GM21528 (cell line): ENCODE measurements at regions not wholly inside any gene's neighbourhood (a gene's known extent, or its start where the extent isn't known, plus 50 kb on each side); places are given as distances from the start of the nearest gene placed in this dataset.
"Not testable (repeated sequence)": the region's sequence is repeated elsewhere in the genome, so short reads cannot be mapped to it uniquely, and the experiment has no call there.

Source experiments
- ATAC-seq: cut with Tn5 transposase; IDR thresholded peaks from one replicate; pipeline ENCODE4 v1.9.1; 2021; ENCODE audit warnings: mild to moderate bottlenecking, moderate library complexity; ENCODE audit not compliant: unreplicated experiment, low FRiP score

DNA sequence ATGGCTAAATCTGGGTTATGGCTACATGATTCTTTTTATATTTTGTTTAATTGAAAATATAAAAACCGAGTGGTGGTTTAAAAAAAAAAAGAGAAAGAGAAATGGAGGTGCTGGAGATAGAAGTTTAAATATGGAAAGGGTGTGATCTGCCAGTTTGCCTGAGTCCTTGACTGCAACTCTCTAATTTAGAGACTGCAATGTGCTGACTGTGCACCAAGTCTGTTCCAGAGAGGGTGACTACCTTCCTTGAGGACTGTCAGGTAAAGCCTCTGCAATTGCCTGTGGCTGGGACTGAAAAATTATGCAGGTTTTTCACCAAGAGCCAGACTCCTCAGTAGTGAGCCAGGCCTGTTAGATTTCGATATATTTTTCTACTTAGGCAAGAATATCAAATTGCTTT, 1326.3 kb downstream of the BRINP3 start:
- ATAC-seq, result no peak

DNA sequence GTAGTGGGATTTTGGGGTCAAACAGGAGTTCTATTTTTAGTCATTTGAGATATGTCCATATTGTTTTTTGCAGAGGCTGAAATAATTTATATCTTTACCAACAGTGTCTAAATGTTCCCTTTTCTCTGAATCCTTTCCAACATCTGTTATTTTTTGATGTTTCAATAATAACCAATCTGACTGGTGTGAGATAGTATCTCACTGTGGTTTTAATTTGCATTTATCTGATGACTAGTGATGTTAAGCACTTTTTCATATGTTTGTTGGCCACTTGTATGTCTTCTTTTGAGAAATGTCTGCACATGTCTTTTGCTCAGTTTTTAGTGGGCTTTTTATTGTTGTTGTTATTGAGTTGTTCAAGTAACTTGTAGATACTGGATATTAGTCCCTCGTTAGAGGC, 1325.0 kb downstream of the BRINP3 start:
- no peak for ATAC-seq

DNA sequence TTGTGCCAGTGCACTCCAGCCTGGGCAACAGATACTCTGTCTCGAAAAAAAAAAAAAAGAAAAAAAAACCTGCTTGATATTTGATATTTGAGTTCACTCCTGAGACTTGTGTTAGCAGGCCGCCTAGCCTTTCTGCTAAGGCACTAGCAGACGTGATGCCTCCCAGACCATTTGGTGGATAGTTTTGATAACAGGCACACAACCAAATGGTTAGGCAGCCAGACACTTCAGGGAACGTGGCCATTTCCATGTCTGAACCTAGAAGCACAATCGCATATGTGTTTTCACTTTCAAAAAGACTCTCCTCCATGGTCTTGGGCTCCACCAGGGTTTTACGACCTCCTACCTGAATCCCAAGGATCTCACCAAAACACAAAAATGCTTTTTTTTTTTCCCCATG, 1319.5 kb downstream of the BRINP3 start:
- no peak for ATAC-seq

DNA sequence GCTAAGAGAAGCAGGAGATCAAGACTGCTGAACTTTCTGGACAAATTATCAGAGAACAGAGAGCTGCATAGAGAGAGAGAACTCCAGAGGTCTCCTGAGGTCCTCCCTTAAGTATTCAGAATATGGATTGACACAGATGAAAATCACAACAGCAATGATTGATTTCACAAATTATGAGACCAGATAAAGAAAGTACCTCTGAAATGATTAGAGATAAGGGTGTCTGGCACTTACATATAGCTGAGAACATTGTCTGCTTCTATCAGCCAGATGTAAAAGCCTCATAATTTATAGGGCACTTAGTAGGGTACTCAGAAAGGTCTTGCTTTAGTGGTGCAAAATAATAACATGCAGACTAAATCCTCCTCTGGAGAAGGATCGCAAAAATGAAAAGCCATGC, 1301.8 kb downstream of the BRINP3 start:
- ATAC-seq, result no peak

DNA sequence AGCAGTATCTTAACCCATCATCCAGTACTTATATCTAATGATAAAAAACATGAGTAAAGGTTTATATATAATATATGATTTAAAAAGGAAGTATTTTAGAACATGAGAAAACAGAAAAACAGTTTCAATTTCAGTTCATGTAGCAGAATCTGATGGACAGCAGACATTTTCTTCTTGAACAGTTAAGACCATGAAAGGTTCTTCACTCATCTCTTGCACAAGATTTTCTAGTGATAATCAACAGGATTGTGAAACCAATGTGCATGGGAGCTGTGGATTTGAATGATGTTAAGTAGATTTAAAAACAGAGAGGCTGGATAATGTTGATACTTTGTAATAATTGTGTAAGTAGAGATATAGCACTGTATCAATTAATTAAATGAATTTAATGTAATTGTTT, 1297.6 kb downstream of the BRINP3 start:
- no peak for ATAC-seq

DNA sequence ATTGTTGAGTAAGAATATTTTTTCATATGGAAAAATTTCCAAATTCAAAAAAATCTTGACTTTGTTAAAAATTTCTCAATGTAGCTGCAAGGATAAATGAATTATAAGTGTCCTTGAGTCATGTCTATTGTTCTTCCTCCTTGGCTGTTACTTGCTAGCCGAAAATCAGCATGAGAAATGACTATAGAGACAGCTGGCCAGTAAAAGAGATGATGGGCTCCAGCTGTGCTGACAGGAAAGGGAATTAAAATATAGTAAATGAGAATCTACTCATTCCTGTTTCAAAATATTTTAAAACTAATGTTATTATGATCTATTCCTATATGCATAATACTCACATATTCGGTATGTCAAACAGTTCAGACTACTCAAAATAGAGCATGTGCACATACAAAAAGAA, 1292.6 kb downstream of the BRINP3 start:
- ATAC-seq, result no peak

DNA sequence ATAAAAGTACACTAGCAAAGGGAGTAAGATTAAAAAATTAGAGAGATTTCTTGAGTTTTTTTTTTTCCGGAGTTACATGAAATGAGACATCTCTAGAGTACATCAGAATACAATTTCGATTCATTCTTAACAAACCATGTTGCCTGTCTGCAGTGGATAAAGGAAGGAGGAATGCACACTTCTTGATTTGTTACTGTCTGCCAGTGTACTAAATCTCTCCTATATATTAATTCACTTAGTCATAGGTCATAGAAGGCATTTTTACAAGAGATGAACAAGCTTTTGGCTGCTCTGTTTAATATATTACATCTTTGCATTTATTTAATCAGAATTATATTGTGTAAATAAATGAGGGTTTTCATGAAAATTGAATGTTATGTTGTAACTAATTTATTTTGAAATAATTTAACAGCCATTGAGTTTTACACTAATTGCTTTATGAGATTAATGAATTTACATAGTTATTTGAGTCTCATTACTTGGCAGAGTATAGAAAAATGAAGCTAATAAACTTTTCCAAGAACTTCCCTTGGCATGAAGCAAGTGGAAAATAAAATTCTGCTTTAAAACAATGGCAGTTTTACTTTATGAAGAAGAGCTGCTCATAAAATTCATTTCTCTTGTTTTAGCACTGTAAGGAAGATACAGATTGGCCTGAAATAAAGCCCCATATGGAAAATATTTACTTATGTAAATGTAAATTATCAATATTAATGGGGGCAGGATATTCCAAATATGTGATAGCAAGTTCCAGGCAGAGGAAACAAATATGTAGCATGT, 1284.7 kb downstream of the BRINP3 start:
- ATAC-seq, result no peak

DNA sequence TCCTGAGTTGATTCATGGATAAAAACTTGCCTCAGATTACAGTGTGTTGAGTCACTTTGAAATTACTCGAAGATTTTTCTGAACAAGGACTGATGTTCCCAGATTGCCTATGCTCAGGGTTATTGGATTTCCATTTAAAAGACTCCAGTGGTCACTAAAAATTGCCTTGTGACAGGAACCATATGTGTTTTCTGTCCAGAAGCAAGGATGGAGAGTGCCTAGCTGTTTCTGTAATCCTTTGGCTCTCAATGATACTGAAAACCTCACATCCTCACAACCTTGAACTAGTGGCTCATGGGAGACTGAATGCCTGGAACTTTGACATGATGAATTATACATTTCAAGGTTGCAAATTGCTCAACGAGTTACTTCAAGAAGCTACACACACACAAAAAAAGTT, 1271.8 kb downstream of the BRINP3 start:
- no peak for ATAC-seq

DNA sequence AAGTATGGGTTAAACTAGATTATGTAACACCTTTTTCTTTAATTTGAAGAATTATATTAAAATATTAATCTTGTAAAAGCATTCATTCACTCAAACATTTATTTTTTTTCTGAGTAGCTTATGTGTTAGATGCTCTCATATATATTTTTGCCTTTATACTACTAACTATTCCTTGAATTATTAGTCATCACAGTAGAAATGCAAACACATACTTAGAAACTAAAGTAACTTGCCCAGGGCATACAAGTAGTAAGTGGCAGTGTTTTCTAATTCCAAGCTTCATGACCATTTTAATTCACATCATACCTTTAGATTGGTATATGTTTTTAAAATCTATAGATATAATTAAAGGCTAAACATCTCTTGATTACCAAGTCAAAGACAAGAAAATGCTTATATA, 1271.0 kb downstream of the BRINP3 start:
- no peak for ATAC-seq

DNA sequence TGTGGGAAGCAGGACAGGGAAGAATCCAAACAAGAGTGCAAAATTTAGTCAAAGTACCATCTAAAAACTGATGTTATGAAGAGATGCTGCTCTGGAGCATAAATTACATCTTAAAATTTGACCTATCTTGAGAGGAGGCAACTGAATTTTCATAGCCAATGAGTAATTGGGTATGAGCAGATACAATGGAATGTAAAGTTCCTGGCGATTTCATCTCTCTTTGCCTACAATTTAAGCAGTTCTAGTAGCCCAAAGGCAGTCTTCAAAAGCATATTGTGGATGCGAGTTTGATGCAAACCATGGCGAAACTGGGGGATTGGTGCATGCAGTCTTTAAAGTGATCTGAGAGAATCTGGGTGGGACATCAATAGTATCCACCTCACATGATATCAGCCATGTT, 1265.9 kb downstream of the BRINP3 start:
- no peak for ATAC-seq

DNA sequence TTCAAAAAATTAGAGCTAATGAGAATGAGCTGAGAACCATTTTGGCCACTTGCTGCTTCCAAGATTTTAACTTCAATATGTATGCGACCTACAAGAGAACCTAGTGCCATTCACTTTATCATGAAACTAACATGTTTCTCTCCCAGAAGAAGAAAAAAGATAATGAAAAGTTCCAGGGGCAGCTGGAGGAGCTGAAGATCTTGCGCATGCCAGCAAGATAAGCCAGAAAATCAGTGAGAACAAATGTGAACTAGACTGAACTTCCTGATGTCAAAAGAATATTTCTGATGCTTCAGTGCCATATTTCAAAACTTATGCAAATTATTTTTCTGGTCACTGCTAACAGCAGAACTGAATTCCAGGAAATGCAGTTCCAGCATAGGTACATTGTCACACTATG, 1265.1 kb downstream of the BRINP3 start:
- no peak for ATAC-seq

DNA sequence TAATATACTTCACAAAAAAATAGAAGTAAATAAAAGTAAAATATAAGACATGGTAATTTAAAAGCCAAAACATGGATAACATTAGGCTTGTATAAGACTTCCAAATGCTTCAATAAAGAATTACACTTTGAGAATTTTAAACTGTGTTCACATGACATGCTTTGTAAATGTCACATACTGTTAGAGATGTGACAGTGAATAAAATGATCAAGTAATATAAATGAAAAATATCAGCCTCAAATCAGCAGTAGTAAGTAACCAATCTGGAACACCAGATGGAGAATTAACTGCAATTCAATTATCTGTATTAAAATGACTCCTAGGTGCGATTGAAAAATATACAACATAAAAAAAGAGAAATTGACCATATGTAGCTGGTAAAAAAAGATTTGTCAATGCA, 1260.8 kb downstream of the BRINP3 start:
- no peak for ATAC-seq

DNA sequence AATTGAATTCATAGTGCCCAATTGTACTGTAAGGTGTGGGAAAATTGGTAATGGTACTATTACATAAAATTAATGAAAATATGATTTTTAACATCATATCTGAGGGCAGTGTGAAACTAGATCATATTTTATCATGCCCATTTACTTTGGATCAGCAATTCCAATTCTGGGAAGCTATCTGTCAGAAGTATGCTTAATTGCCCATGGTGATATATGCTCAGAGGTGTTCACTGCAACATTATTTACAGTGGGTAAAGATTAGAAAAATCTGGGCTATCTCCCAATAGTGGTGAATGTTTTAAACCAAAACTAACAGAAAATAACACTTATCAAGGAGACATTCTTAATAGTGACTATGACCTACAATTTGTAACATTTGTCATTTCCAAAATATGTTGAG, 1260.0 kb downstream of the BRINP3 start:
- no peak for ATAC-seq

DNA sequence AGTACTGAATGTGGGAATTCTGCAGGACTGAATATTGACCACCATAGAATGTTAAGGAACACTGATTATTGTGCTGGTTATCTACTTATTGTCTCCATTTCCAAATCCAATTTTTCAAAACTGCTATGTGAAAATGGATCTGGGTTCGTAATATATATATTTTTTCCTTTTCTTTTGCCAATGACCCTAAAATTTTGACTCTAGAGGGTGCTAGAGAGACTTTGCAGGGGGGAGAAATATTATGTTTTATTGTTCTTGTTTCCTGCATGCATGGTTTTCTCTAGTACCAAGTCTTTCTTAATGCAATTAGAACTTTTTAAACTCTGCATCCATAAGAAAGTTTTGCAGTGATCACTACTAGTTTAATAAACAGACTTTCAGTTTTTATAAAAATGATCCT, 1256.9 kb downstream of the BRINP3 start:
- ATAC-seq, result no peak

DNA sequence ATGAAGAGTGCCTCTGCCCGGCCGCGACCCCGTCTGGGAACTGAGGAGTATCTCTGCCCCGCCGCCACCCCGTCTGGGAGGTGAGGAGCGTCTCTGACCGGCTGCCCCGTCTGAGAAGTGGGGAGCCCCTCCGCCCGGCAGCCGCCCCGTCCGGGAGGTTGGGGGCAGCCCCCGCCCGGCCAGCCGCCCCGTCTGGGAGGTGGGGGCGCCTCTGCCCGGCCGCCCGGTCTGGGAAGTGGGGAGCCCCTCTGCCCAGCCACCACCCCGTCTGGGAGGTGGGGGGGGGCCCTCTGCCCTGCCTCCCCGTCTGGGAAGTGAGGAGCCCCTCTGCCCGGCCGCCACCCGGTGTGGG, 1251.9 kb downstream of the BRINP3 start:
- not testable (repeated sequence) for ATAC-seq

DNA sequence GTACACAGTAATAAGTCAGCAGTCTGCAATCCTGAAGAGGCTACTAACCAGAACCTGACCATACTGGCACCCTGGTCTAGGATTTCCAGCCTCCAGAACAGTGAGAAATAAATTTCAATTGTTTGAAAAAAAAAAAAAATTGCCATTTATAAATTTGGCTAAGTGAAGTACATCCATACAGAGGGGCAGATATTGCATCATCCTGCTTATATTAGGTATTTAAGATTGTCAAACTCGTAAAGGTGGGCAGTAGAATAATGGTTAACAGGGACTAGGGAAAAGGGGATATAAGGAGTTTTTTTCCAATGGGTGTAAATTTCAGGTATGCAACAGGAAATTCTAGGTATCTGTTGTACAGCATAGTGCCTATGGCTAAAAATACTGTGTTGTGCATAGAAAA, 1250.9 kb downstream of the BRINP3 start:
- no peak for ATAC-seq

DNA sequence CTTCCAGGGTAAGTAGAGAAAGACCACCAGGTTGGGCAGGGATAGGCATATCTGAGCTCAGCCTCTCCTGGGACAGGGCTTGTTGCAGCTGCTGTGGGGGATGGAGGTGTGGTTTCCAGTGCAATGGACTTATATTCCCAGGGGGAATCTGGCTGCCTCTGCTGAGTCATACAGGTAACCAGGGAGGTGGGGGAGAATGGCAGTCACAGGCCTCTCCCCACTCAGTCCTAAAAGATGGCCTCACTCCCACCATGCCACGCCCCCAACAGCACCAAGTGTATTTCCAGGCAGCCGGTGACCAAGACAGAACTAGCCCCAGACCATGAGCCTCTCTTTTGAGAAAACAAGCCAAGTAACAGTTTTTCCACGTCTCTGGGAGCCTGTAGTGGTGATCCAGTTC, 1240.7 kb downstream of the BRINP3 start:
- no peak for ATAC-seq

DNA sequence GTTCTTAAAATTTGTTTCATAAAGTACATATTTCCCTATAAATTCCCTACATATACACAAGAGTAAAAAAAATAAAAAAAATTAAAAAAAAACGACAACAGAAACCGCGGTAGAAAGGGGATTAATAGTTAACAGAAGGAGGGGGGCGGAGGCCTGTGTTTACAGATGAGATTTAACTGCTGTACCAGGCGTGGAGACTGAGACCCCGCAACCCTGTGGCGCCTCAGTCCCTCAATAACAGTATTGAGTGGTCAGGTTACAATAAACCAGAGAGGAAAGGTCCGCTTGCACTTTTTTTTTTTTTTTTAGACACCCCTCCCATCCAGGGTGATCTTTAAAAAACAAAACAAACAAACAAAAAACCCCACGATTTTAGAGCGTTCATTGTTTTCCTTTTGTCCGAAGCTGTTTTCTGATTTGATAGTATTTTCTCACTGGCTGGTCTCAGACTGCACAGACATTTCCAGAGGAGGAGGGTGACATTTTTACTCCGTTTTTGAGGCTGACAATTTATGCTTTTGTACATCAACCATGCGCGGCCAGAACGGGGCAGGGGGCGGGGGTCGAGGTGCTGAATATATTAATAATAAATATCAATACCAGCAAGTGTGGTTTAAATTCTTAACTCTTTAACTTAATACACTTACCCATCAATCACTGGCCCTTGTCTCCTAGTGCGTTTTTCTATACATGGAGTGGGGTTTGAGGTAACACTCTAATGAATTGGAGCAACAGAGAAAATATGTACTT, 1223.9 kb downstream of the BRINP3 start:
- no peak for ATAC-seq

DNA sequence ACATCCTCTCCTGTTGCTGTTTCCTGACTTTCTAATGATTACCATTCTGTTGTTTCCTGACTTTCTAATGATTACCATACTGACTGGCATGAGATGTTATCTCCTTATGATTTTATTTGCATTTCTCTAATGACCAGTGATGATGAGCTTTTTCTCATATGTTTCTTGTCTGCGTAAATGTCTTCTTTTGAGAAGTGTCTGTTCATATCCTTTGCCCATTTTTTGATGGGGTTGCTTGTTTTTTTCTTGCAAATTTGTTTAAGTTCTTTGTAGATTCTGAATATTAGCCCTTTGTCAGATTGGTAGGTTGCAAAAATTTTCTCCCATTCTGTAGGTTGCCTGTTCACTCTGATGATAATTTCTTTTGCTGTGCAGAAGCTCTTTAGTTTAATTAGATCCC, 1216.5 kb downstream of the BRINP3 start:
- not testable (repeated sequence) for ATAC-seq

DNA sequence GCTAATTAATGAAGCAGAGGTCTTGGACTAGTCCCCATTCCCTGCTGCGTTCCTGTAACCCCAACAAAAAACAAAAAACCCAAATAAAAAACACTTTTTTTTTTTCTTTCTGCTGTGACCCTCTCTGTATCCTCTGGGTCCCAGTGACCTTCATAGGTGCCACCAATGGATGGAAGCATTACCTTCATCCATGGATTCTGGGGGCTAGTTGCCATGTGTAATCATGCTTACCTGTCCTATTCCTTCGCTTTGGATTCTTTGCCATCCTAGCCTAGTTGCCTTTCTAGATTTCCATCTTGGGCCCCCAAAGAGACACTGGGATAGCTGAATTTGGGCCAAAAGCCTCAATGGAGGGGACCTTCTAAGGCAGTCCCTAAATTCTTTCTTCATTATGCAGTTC, 1208.7 kb downstream of the BRINP3 start:
- ATAC-seq, result no peak

DNA sequence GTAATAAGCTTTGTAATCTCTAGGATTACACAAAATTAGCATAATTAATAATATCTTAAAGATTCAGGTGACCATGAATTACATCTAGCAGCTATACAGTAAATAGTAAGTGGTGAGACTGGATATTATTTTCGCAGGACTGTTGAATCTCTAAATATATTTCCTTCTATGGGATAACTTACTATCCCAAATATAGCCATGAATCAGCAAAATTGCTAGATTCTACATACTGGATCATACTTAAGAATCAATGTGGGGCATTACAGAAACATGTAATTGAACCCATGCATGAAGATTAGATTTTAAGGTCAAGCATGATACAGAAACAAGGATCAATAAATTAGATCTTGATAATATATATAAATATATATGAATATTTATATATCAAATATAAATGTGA, 1203.4 kb downstream of the BRINP3 start:
- no peak for ATAC-seq

DNA sequence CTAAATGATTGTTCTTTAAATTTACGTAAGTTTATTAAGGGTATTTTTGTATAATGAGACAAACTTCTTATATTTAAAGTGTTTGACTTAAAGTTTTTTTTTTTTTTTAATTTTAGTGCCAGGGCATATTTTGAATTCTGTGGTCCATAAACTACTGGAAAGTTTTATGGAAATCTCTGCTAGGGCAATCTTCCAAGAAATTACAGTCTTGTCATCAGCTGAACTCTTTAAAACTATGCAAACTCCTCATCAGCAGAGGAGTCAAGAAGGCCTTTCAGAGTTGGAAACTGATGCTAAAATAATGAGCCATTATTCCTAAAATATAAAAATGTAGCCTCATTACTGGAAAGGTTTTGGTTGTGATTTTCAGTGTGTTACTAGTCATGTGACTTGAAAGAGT, 1201.9 kb downstream of the BRINP3 start:
- no peak for ATAC-seq
